GM13977 (cell line): ENCODE measurements at regions not wholly inside any gene's neighbourhood (a gene's known extent, or its start where the extent isn't known, plus 50 kb on each side); places are given as distances from the start of the nearest gene placed in this dataset.
A peak's percentile ranks its signal among the peaks of the same experiment; 100 is the strongest.

ENCODE experiments used
- DNase-seq: peaks from one replicate; pipeline ENCODE4 v3.0.0; 2012; ENCODE audit warnings: low spot score
- in situ Hi-C: fragments of 300-500 bp; cut with MboI; formaldehyde crosslinking; loops from one replicate; pipeline ENCODE4 v1.12.0; 2022; ENCODE audit warnings: low sequenced_read_pairs, low pct_unique_long_range_greater_than_20kb, mixed read lengths, inconsistent platforms; ENCODE audit not compliant: unreplicated experiment
- TF ChIP-seq, protein P1 (sequence below): IDR thresholded peaks from 2 replicates; pipeline ENCODE4 v1.5.1; 2012; ENCODE audit warnings: mild to moderate bottlenecking, control low read depth; ENCODE audit not compliant: insufficient read depth; ENCODE audit errors: extremely low read depth, missing control alignments

DNA sequence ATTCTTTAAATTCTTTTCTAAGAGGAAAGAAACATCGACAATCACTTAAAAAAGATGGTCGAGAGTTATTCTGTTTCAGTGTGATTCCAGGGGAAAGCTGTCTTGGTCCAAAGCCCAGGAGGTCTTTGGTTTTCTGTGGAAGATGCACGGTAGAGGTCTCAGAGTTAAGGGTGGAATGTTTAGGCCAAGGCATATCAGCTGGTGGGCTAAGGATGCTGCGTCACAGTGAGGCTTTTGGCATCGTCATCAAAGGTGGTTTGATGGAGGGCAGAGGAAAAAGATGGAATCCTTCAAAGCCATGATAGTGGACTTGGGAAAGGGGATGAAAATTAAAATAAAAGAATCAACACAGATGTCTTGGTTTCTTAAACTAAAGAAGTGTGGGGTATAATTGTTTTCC lies 137.3 kb upstream of the ANKH start:
- TF ChIP-seq, protein P1, sequence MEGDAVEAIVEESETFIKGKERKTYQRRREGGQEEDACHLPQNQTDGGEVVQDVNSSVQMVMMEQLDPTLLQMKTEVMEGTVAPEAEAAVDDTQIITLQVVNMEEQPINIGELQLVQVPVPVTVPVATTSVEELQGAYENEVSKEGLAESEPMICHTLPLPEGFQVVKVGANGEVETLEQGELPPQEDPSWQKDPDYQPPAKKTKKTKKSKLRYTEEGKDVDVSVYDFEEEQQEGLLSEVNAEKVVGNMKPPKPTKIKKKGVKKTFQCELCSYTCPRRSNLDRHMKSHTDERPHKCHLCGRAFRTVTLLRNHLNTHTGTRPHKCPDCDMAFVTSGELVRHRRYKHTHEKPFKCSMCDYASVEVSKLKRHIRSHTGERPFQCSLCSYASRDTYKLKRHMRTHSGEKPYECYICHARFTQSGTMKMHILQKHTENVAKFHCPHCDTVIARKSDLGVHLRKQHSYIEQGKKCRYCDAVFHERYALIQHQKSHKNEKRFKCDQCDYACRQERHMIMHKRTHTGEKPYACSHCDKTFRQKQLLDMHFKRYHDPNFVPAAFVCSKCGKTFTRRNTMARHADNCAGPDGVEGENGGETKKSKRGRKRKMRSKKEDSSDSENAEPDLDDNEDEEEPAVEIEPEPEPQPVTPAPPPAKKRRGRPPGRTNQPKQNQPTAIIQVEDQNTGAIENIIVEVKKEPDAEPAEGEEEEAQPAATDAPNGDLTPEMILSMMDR: no peak
- in situ Hi-C loops: loop anchor here (10.0 to 25.0 kb wide), 2 partner anchors 284 to 647 kb away; no protein-coding TSS in a partner anchor
- DNase-seq: no peak

DNA sequence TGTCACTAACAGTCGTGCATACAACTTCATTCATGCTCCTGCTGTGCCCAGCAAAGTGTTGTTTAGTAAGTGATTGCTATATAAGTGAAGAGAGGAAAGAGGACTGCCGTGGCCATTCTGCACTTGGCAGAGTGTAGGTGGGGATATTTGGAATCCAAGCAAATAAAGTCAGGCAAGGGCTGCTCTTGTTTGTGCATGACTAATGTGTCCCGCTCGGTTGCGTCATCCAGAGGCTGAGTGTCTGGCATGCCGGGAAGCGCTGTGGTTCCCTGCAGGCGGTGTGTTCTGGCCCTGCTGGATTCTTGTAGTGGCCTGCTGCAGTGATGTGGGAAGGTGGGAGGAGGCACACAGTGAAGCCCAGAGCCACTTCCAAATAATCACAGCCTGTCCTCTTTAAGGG lies 136.9 kb upstream of the ANKH start:
- in situ Hi-C loops: loop anchor here (10.0 to 25.0 kb wide), 2 partner anchors 284 to 646 kb away; no protein-coding TSS in a partner anchor
- TF ChIP-seq, protein P1: no peak
- no peak for DNase-seq

DNA sequence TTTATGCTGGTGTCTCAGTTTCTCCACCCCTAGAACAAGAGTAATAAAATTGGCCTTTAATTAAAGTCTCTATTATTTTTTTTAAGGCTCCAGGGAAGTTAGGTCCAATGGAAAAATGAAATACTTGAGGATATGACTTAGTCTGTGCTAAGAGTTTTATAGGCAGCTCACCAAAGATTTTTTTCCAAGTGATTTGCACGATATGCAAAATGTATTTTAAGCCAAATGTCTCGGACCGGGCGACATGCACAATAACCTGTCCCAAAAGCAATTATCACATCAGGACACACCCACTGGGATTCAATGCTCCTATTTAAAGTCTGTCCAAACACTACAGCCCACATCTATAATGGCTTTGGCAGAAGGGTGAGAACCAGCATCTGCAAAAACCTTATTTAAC lies 136.1 kb upstream of the ANKH start:
- TF ChIP-seq, protein P1: no peak
- in situ Hi-C loops: loop anchor here (10.0 to 25.0 kb wide), 2 partner anchors 283 to 645 kb away; no protein-coding TSS in a partner anchor
- DNase-seq: no peak

DNA sequence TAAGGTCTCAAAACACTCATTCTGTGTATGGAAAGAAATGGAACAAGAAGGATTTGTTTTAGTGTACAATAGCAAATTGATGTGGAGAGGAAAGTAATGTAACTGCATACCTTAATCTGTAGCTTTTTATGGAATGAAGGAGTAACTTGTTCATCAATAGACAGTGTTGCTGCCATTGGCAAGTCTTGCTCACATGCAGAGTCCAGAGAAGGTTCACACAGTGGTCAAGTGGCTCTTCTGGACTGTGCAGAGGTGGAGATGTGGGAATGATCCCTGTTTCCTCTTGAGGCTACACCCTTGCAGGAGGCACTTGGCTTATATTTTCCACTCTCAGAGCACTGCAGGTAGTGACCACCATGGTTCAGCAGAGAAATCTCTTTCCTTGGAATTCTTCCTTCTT lies 132.9 kb upstream of the ANKH start:
- TF ChIP-seq, protein P1: no peak
- DNase-seq: no peak
- in situ Hi-C loops: loop anchor here (10.0 to 25.0 kb wide), 2 partner anchors 280 to 642 kb away; no protein-coding TSS in a partner anchor

DNA sequence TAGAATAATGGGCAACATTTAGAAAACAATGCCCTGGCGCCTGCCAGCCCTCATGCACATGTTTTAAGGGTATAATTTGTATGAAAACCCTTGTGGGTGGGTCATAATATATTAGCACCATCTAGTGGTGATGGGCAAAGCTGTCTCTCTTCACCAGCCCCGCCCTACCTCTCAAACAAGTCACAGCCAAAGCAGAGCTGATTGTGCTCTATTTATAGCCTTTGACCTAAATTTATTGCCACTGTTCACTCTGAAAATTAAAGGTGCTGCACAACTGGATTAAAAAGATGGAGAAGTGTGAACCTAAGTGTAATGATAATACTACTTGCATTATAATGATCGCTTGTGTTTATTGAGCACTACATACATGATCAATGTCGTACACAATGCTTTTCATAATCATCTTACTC lies 131.9 kb upstream of the ANKH start:
- peak; percentile 73 for DNase-seq
- in situ Hi-C loops: loop anchor here (10.0 to 25.0 kb wide), 2 partner anchors 279 to 641 kb away; no protein-coding TSS in a partner anchor
- TF ChIP-seq, protein P1: peak; percentile 79

DNA sequence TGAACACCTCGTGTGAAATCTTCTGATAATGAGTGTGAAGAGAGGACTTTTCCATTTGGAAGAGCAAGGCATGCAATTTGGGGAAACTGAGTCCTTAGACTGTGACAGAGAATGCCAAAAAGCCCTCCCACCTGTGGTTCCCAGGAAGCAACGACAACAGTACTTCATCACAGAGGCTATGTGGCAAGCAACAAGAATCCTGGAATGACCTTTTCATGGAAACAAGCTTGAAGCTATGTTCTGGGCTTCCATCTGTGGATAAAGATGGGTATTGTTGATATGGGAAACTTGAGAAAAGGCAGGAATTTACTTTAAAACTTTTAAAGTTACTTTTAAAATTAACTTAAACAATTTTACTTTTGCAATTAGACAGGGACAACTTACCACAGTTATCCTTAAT lies 131.2 kb upstream of the ANKH start:
- DNase-seq: no peak
- in situ Hi-C loops: loop anchor here (10.0 to 25.0 kb wide), 2 partner anchors 278 to 640 kb away; no protein-coding TSS in a partner anchor

More for the DNA sequence above, 131.2 kb upstream of the ANKH start:
- TF ChIP-seq, protein P1: no peak
